Activated CD4-positive, alpha-beta T cell treated with anti-CD3 and anti-CD28 coated beads, Interleukin-2, amount 10 ng/mL, durations not matched to agents 7 days and 5 days (primary cell): ENCODE measurements at regions not wholly inside any gene's neighbourhood (a gene's known extent, or its start where the extent isn't known, plus 50 kb on each side); places are given as distances from the start of the nearest gene placed in this dataset.

Experiments
- CTCF ChIA-PET: fragments of 350-600 bp; sonication (Branson Sonifier 250); formaldehyde crosslinking; loops from one replicate; lab custom pipeline; 2021; ENCODE audit warnings: antibody characterized with exemption; lab: Charles Lee
- POLR2A ChIA-PET: fragments of 350-600 bp; sonication (Branson Sonifier 250); formaldehyde crosslinking; loops from one replicate; lab custom pipeline; 2021; ENCODE audit warnings: antibody characterized with exemption; lab: Charles Lee
- DNase-seq: peaks from one replicate; pipeline ENCODE4 v3.0.0-alpha.2; 2020
- H3K27ac Mint-ChIP-seq: one replicate; pipeline ENCODE4 v1.8.0; 2021; ENCODE audit warnings: mild to moderate bottlenecking, moderate library complexity, mixed read lengths
- H3K27me3 Mint-ChIP-seq: one replicate; pipeline ENCODE4 v1.8.0; 2021; ENCODE audit warnings: mixed read lengths
- H3K36me3 Mint-ChIP-seq: one replicate; pipeline ENCODE4 v1.8.0; 2021; ENCODE audit warnings: low read depth, mixed read lengths
- H3K4me1 Mint-ChIP-seq: one replicate; pipeline ENCODE4 v1.8.0; 2021; ENCODE audit warnings: mixed read lengths
- H3K4me3 Mint-ChIP-seq: one replicate; pipeline ENCODE4 v1.8.0; 2021; ENCODE audit warnings: mild to moderate bottlenecking, moderate library complexity, mixed read lengths
- H3K9me3 Mint-ChIP-seq: one replicate; pipeline ENCODE4 v1.8.0; 2021; ENCODE audit warnings: mixed read lengths

GRCh38 chr17:77423589-77424451 is 283.1 kb downstream of the SEC14L1 start:
- CTCF ChIA-PET = interaction anchor here (0.8 to 1.9 kb wide), 6 partner anchors 8 to 23 kb away, joined by 3 to 8 read pairs (median 6); no protein-coding TSS in a partner anchor
- no peak overlapping the region for H3K4me3 Mint-ChIP-seq
- no peaks in the 10 kb centered on the region for H3K9me3 Mint-ChIP-seq
- no peak for DNase-seq
- H3K36me3 Mint-ChIP-seq = peaks cover 25% of the 10 kb centered on the region
- H3K27me3 Mint-ChIP-seq = no peaks in the 10 kb centered on the region
- H3K4me1 Mint-ChIP-seq = peaks cover 80% of the 10 kb centered on the region
- POLR2A ChIA-PET = no interaction called here
- H3K27ac Mint-ChIP-seq = peak overlapping the region; percentile 60

- no peak for DNase-seq
- Mint-ChIP-seq H3K27me3 (no peaks in the 10 kb centered on the region), H3K9me3 (no peaks in the 10 kb centered on the region), H3K27ac (no peak overlapping the region), H3K4me3 (no peak overlapping the region), H3K4me1 (peaks cover 83% of the 10 kb centered on the region), H3K36me3 (peaks cover 25% of the 10 kb centered on the region)
- POLR2A ChIA-PET = no interaction called here
- CTCF ChIA-PET = interaction anchor here (0.8 to 1.9 kb wide), 7 partner anchors 9 to 71 kb away, joined by 3 to 8 read pairs (median 5); no protein-coding TSS in a partner anchor
Measured at GRCh38 chr17:77424585-77425344, 284.0 kb downstream of the SEC14L1 start.

- Mint-ChIP-seq H3K4me1 (peaks cover 83% of the 10 kb centered on the region), H3K4me3 (no peak overlapping the region), H3K36me3 (peaks cover 25% of the 10 kb centered on the region), H3K27ac (peak overlapping the region; percentile 46), H3K27me3 (no peaks in the 10 kb centered on the region), H3K9me3 (no peaks in the 10 kb centered on the region)
- ChIA-PET POLR2A (no interaction called here), CTCF (interaction anchor here (0.6 to 1.9 kb wide), 7 partner anchors 10 to 1054 kb away, joined by 3 to 8 read pairs (median 4); no protein-coding TSS in a partner anchor)
- no peak for DNase-seq
Measured at GRCh38 chr17:77425348-77425747, 284.6 kb downstream of the SEC14L1 start.

- DNase-seq = peak; percentile 48
- H3K27ac Mint-ChIP-seq = peak overlapping the region; percentile 80
- POLR2A ChIA-PET = no interaction called here
Measured at GRCh38 chr17:77425791-77426641, 285.2 kb downstream of the SEC14L1 start.

GRCh38 chr17:77426676-77427386 is 286.1 kb downstream of the SEC14L1 start:
- DNase-seq = no peak
- no peaks in the 10 kb centered on the region for H3K27me3 Mint-ChIP-seq
- H3K9me3 Mint-ChIP-seq = no peaks in the 10 kb centered on the region
- peak overlapping the region; percentile 80 for H3K27ac Mint-ChIP-seq
- peaks cover 84% of the 10 kb centered on the region for H3K4me1 Mint-ChIP-seq
- POLR2A ChIA-PET = no interaction called here
- peaks cover 15% of the 10 kb centered on the region for H3K36me3 Mint-ChIP-seq
- H3K4me3 Mint-ChIP-seq = peak overlapping the region; percentile 6
- CTCF ChIA-PET = interaction anchor here (0.7 to 2.3 kb wide), 11 partner anchors 11 to 96 kb away, joined by 3 to 7 read pairs (median 3); no protein-coding TSS in a partner anchor

More at GRCh38 chr17:77425791-77426641, 285.2 kb downstream of the SEC14L1 start:
- Mint-ChIP-seq H3K4me1 (peaks cover 83% of the 10 kb centered on the region), H3K27me3 (no peaks in the 10 kb centered on the region), H3K4me3 (peak overlapping the region; percentile 40), H3K36me3 (peaks cover 20% of the 10 kb centered on the region), H3K9me3 (no peaks in the 10 kb centered on the region)
- CTCF ChIA-PET = interaction anchor here (0.6 to 1.9 kb wide), 8 partner anchors 11 to 1054 kb away, joined by 3 to 8 read pairs (median 3); no protein-coding TSS in a partner anchor

GRCh38 chr17:77427391-77427991 is 286.7 kb downstream of the SEC14L1 start:
- Mint-ChIP-seq H3K4me3 (no peak overlapping the region), H3K4me1 (peaks cover 87% of the 10 kb centered on the region), H3K9me3 (no peaks in the 10 kb centered on the region), H3K27ac (peak overlapping the region; percentile 80), H3K27me3 (no peaks in the 10 kb centered on the region), H3K36me3 (peaks cover 21% of the 10 kb centered on the region)
- no peak for DNase-seq
- ChIA-PET POLR2A (no interaction called here), CTCF (interaction anchor here (0.7 to 4.3 kb wide), 14 partner anchors 9 to 96 kb away, joined by 3 to 34 read pairs (median 3); no protein-coding TSS in a partner anchor)

- ChIA-PET CTCF (interaction anchor here (0.7 to 4.6 kb wide), 21 partner anchors 8 to 103 kb away, joined by 3 to 56 read pairs (median 3); no protein-coding TSS in a partner anchor), POLR2A (no interaction called here)
- peak overlapping the region; percentile 58 for H3K27ac Mint-ChIP-seq
- peaks cover 88% of the 10 kb centered on the region for H3K4me1 Mint-ChIP-seq
- H3K9me3 Mint-ChIP-seq = no peaks in the 10 kb centered on the region
- H3K27me3 Mint-ChIP-seq = no peaks in the 10 kb centered on the region
- DNase-seq = no peak
- peaks cover 23% of the 10 kb centered on the region for H3K36me3 Mint-ChIP-seq
- H3K4me3 Mint-ChIP-seq = no peak overlapping the region
Measured at GRCh38 chr17:77428020-77428748, 287.4 kb downstream of the SEC14L1 start.

- H3K9me3 Mint-ChIP-seq = no peaks in the 10 kb centered on the region
- no peaks in the 10 kb centered on the region for H3K27me3 Mint-ChIP-seq
- ChIA-PET POLR2A (no interaction called here), CTCF (interaction anchor here (0.7 to 4.6 kb wide), 19 partner anchors 7 to 104 kb away, joined by 3 to 56 read pairs (median 6); no protein-coding TSS in a partner anchor)
- H3K27ac Mint-ChIP-seq = peak overlapping the region; percentile 81
- H3K4me3 Mint-ChIP-seq = peak overlapping the region; percentile 1
- H3K36me3 Mint-ChIP-seq = peaks cover 26% of the 10 kb centered on the region
- H3K4me1 Mint-ChIP-seq = peaks cover 86% of the 10 kb centered on the region
- DNase-seq = no peak
Measured at GRCh38 chr17:77428749-77429368, 288.1 kb downstream of the SEC14L1 start.

- no peaks in the 10 kb centered on the region for H3K27me3 Mint-ChIP-seq
- peak overlapping the region; percentile 81 for H3K27ac Mint-ChIP-seq
- no peaks in the 10 kb centered on the region for H3K9me3 Mint-ChIP-seq
- peaks cover 32% of the 10 kb centered on the region for H3K36me3 Mint-ChIP-seq
- CTCF ChIA-PET = interaction anchor here (0.5 to 4.6 kb wide), 41 partner anchors 9 to 616 kb away, joined by 3 to 56 read pairs (median 5); no protein-coding TSS in a partner anchor
- H3K4me1 Mint-ChIP-seq = peaks cover 92% of the 10 kb centered on the region
- DNase-seq = no peak
- POLR2A ChIA-PET = interaction anchor here (0.9 kb wide), 1 partner anchor 12 kb away, joined by 4 read pairs; no protein-coding TSS in a partner anchor
- H3K4me3 Mint-ChIP-seq = peak overlapping the region; percentile 1
Measured at GRCh38 chr17:77429369-77429968, 288.7 kb downstream of the SEC14L1 start.
